ENCODE measurements at regions not wholly inside any gene's neighbourhood (a gene's known extent, or its start where the extent isn't known, plus 50 kb on each side); places are given as distances from the start of the nearest gene placed in this dataset.
A peak's percentile ranks its signal among the peaks of the same experiment; 100 is the strongest.

- peak in 1 of 2 donors; percentile 14 for DNase-seq
Observed at GRCh38 chrX:9087271-9088040, 53.5 kb upstream of the FAM9B start.

GRCh38 chrX:9088896-9089295, 55.0 kb upstream of the FAM9B start:
- DNase-seq: peak; percentile 48 to 56

GRCh38 chrX:9090766-9091165, 56.8 kb upstream of the FAM9B start:
- DNase-seq: no peak

GRCh38 chrX:9091258-9091657, 57.3 kb upstream of the FAM9B start:
- DNase-seq: peak; percentile 38 to 56

GRCh38 chrX:9102956-9103355, 69.0 kb upstream of the FAM9B start:
- no peak for DNase-seq

- DNase-seq: no peak
Observed at GRCh38 chrX:9108054-9108453, 74.1 kb upstream of the FAM9B start.

GRCh38 chrX:9110808-9111207, 76.9 kb upstream of the FAM9B start:
- DNase-seq: no peak

GRCh38 chrX:9114245-9114644, 80.3 kb upstream of the FAM9B start:
- no peak for DNase-seq

- DNase-seq: no peak
Observed at GRCh38 chrX:9117851-9118250, 83.9 kb upstream of the FAM9B start.

- DNase-seq: peak; percentile 27 to 37
Observed at GRCh38 chrX:9122519-9123245, 88.8 kb upstream of the FAM9B start.

GRCh38 chrX:9127986-9128385, 94.1 kb upstream of the FAM9B start:
- no peak for DNase-seq

GRCh38 chrX:9130031-9130430, 96.1 kb upstream of the FAM9B start:
- no peak for DNase-seq

- DNase-seq: peak in 1 of 2 donors; percentile 9
Observed at GRCh38 chrX:9131066-9131465, 97.1 kb upstream of the FAM9B start.

- peak in 1 of 2 donors; percentile 24 for DNase-seq
Observed at GRCh38 chrX:9132036-9132638, 98.2 kb upstream of the FAM9B start.

GRCh38 chrX:9133426-9133825, 99.5 kb upstream of the FAM9B start:
- peak; percentile 14 to 39 for DNase-seq

- DNase-seq: no peak
Observed at GRCh38 chrX:9134366-9134765, 100.4 kb upstream of the FAM9B start.

GRCh38 chrX:9135901-9136510, 102.1 kb upstream of the FAM9B start:
- DNase-seq: no peak

- DNase-seq: no peak
Observed at GRCh38 chrX:9137152-9137551, 103.2 kb upstream of the FAM9B start.

- DNase-seq: no peak
Observed at GRCh38 chrX:9141496-9141895, 107.6 kb upstream of the FAM9B start.

- DNase-seq: peak; percentile 54 to 78
Observed at GRCh38 chrX:9144701-9145241, 110.8 kb upstream of the FAM9B start.

GRCh38 chrX:9146657-9147056, 112.7 kb upstream of the FAM9B start:
- DNase-seq: no peak

GRCh38 chrX:9147086-9147485, 113.2 kb upstream of the FAM9B start:
- no peak for DNase-seq

- DNase-seq: no peak
Observed at GRCh38 chrX:9147726-9148125, 113.8 kb upstream of the FAM9B start.

All from inflammatory macrophage treated with lipopolysaccharide for 1 hour (primary cell).